Prostate gland (tissue), 2 donors: ENCODE measurements at regions not wholly inside any gene's neighbourhood (a gene's known extent, or its start where the extent isn't known, plus 50 kb on each side); places are given as distances from the start of the nearest gene placed in this dataset.

ENCODE experiments used
- DNase-seq: peaks from one replicate; pipeline ENCODE4 v3.0.0-alpha.2; 2019; ENCODE audit warnings: low spot score
- H3K27ac ChIP-seq, 2 donors: fragments of 200-600 bp; sonication (generic); 2 replicates each; pipeline ENCODE4 v1.5.1; 2017 to 2019
- H3K27me3 ChIP-seq: fragments of 200-600 bp; sonication (generic); replicated peaks from 2 replicates; pipeline ENCODE4 v1.5.1; 2019; ENCODE audit not compliant: insufficient read depth
- H3K36me3 ChIP-seq, 2 donors: fragments of 200-600 bp; sonication (generic); 1 replicate in 1 of 2; 2 replicates in 1 of 2; pipeline versions ENCODE4 v1.5.1 to v1.8.1; 2017 to 2019
- H3K4me1 ChIP-seq: fragments of 200-600 bp; sonication (generic); replicated peaks from 2 replicates; pipeline ENCODE4 v1.5.1; 2019
- H3K4me3 ChIP-seq, 2 donors: fragments of 200-600 bp; sonication (generic); 2 replicates each; pipeline ENCODE4 v1.5.1; 2017 to 2019
- H3K9me3 ChIP-seq: fragments of 200-600 bp; sonication (generic); 2 replicates; pipeline ENCODE4 v1.5.1; 2017
- CTCF ChIP-seq, 4 experiments: fragments of 200-600 bp in 2 of 4; fragments of 450-650 bp in 2 of 4; sonication (generic) in 2 of 4; IDR thresholded peaks; 1 replicate in 3 of 4; 2 replicates in 1 of 4; pipeline ENCODE4 v1.5.1; 2016 to 2019; ENCODE audit warnings: antibody characterized with exemption in 4 of 4, mild to moderate bottlenecking in 2 of 4, moderate library complexity in 2 of 4
- POLR2A ChIP-seq: fragments of 450-650 bp; IDR thresholded peaks from one replicate; pipeline ENCODE4 v1.6.1; 2016; ENCODE audit warnings: antibody characterized with exemption, mild to moderate bottlenecking
- POLR2AphosphoS5 ChIP-seq: sonication (generic); formaldehyde crosslinking; IDR thresholded peaks from one replicate; pipeline ENCODE4 v1.6.1; 2017; ENCODE audit warnings: antibody characterized with exemption
- WGBS: methylation state at CpG from one replicate; pipeline ENCODE4 v1.1.5; 2018; 5-methylcytosine and 5-hydroxymethylcytosine counted together
- intact Hi-C: fragments of 100-400 bp; cut with DNase I; formaldehyde crosslinking; loops from one replicate; pipeline ENCODE4 v1.14.2; 2022

GRCh38 chr10:51022933-51023585 is 51.2 kb upstream of the PRKG1 start:
- Histone ChIP-seq H3K4me1 (no peaks in the 10 kb centered on the region), H3K27me3 (no peaks in the 10 kb centered on the region), H3K36me3 (no peaks in the 10 kb centered on the region), H3K27ac (no peak overlapping the region), H3K9me3 (no peaks in the 10 kb centered on the region), H3K4me3 (no peak overlapping the region)
- WGBS, result 71% methylated on average over 5 of the region's 5 CpGs
- TF ChIP-seq POLR2AphosphoS5, result no peak
- no peak for TF ChIP-seq POLR2A
- no peak for TF ChIP-seq CTCF (IDR thresholded peaks at IDR 0.05)
- intact Hi-C loops, result no loop called here
- DNase-seq, result no peak

GRCh38 chr10:51023636-51024035 is 50.7 kb upstream of the PRKG1 start:
- no peak overlapping the region for H3K4me3 ChIP-seq
- intact Hi-C loops, result no loop called here
- TF ChIP-seq CTCF (IDR thresholded peaks at IDR 0.05) (no peak), POLR2A (no peak), POLR2AphosphoS5 (no peak)
- no peaks in the 10 kb centered on the region for H3K4me1 ChIP-seq
- H3K36me3 ChIP-seq, result no peaks in the 10 kb centered on the region
- H3K27me3 ChIP-seq, result no peaks in the 10 kb centered on the region
- no peak overlapping the region for H3K27ac ChIP-seq
- DNase-seq, result no peak
- no peaks in the 10 kb centered on the region for H3K9me3 ChIP-seq
